Keratinocyte (primary cell): ENCODE measurements at regions not wholly inside any gene's neighbourhood (a gene's known extent, or its start where the extent isn't known, plus 50 kb on each side); places are given as distances from the start of the nearest gene placed in this dataset.

Experiments
- DNase-seq: peaks from one replicate; pipeline ENCODE4 v3.0.0-alpha.2; 2011; ENCODE audit warnings: low read depth, missing footprints, low spot score
- FAIRE-seq: peaks from 2 replicates; lab custom pipeline; 2011; peaks lifted over from hg19 to GRCh38; lab: Jason Lieb, UNC
- H2AFZ ChIP-seq: 2 replicates; pipeline ENCODE4 v1.6.0; 2012; ENCODE audit warnings: low read length, control low read depth, inconsistent platforms; ENCODE audit not compliant: control insufficient read depth
- H3K27ac ChIP-seq: 2 replicates; pipeline ENCODE4 v1.5.1; 2011; ENCODE audit warnings: low read length; ENCODE audit not compliant: control insufficient read depth, insufficient read depth
- H3K27me3 ChIP-seq: 3 replicates; pipeline ENCODE4 v1.6.0; 2011; ENCODE audit warnings: low read length; ENCODE audit not compliant: control insufficient read depth, insufficient read depth; ENCODE audit errors: extremely low read depth
- H3K36me3 ChIP-seq, 2 experiments: 2 replicates in 1 of 2; 3 replicates in 1 of 2; pipeline ENCODE4 v1.5.1; 2011; ENCODE audit warnings: low read length in 2 of 2, mild to moderate bottlenecking in 1 of 2; ENCODE audit not compliant: control insufficient read depth in 2 of 2, insufficient read depth in 2 of 2; ENCODE audit errors: extremely low read depth in 1 of 2
- H3K4me1 ChIP-seq: 3 replicates; pipeline ENCODE4 v1.5.1; 2011; ENCODE audit warnings: low read length; ENCODE audit not compliant: control insufficient read depth, insufficient read depth; ENCODE audit errors: extremely low read depth
- H3K4me2 ChIP-seq: 3 replicates; pipeline ENCODE4 v1.6.0; 2011; ENCODE audit warnings: low read depth, low read length; ENCODE audit not compliant: control insufficient read depth, insufficient read depth; ENCODE audit errors: extremely low read depth
- H3K4me3 ChIP-seq, 3 experiments: fragments of 200-600 bp in 1 of 3; sonication (generic) in 1 of 3; 2 replicates in 2 of 3; 3 replicates in 1 of 3; pipeline ENCODE4 v1.5.1; 2011 to 2016; ENCODE audit warnings: low read length in 3 of 3, mild to moderate bottlenecking in 3 of 3, control low read depth in 2 of 3, inconsistent platforms in 1 of 3, low read depth in 1 of 3, mixed read lengths in 1 of 3, mixed run types in 1 of 3, moderate library complexity in 1 of 3; ENCODE audit not compliant: control insufficient read depth in 2 of 3, insufficient read depth in 2 of 3; ENCODE audit errors: extremely low read depth in 1 of 3
- H3K79me2 ChIP-seq: 2 replicates; pipeline ENCODE4 v1.6.0; 2012; ENCODE audit warnings: low read length; ENCODE audit not compliant: control insufficient read depth, insufficient read depth
- H3K9ac ChIP-seq: 3 replicates; pipeline ENCODE4 v1.6.0; 2011; ENCODE audit warnings: low read length; ENCODE audit not compliant: control insufficient read depth, insufficient read depth; ENCODE audit errors: extremely low read depth
- H3K9me1 ChIP-seq: 3 replicates; pipeline ENCODE4 v1.6.0; 2011; ENCODE audit warnings: low read length; ENCODE audit not compliant: control insufficient read depth, insufficient read depth; ENCODE audit errors: extremely low read depth
- H3K9me3 ChIP-seq: 2 replicates; pipeline ENCODE4 v1.5.1; 2012; ENCODE audit warnings: low read depth, low read length; ENCODE audit not compliant: control insufficient read depth
- H4K20me1 ChIP-seq: 3 replicates; pipeline ENCODE4 v1.6.0; 2011; ENCODE audit warnings: low read length; ENCODE audit not compliant: control insufficient read depth, insufficient read depth; ENCODE audit errors: extremely low read depth
- EZH2 ChIP-seq: IDR thresholded peaks from one replicate; pipeline ENCODE4 v1.6.1; 2012; ENCODE audit warnings: inconsistent platforms, mild to moderate bottlenecking, low read length, moderate library complexity
- dilution Hi-C: fragments of 300-500 bp; cut with MboI; formaldehyde crosslinking; loops from one replicate; pipeline ENCODE4 v1.7.0; 2020; ENCODE audit warnings: low sequenced_read_pairs; ENCODE audit not compliant: extremely low pct_ligation_motif_present
- small RNA-seq, 3 experiments: library from RNA; depleted of rRNA; stranded (forward); fragments of <200 nt; gene quantifications; one replicate each; pipeline ENCODE3, GENCODE V24; 2012; ENCODE audit warnings: low read depth in 3 of 3, low replicate concordance in 1 of 3; ENCODE audit not compliant: insufficient read length in 3 of 3
- TF ChIP-seq, protein P1 (sequence below), 3 experiments: IDR thresholded peaks in 1 of 3; conservative IDR thresholded peaks in 1 of 3; optimal IDR thresholded peaks in 1 of 3; 2 replicates in 2 of 3; 3 replicates in 1 of 3; pipeline versions ENCODE3 to v1.5.1; 2011; ENCODE audit warnings: low read length in 3 of 3, mild to moderate bottlenecking in 3 of 3, moderate library complexity in 2 of 3, control low read depth in 1 of 3, inconsistent platforms in 1 of 3; ENCODE audit not compliant: insufficient read depth in 2 of 3; ENCODE audit errors: extremely low read depth in 1 of 3

DNA sequence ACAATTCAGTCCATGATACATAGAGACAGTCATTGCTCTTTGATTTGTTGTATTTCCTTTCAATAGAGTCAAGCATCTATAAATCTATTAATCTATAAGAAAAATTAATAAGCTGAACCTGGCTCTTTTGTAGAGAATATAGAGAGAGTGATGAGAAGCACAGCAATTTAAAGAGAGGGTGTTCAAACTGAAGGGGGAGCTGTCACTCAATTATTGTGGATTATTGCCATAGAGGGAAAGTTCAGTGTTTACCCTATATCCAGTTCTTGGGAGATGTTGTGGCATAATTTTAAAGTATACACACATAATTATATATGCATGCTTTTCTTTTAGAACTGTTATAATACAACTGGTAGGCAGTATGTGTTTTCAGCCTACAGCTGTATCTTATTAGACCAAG lies 1469.0 kb upstream of the PABPC4L start:
- no peaks in the 10 kb centered on the region for H3K4me1 ChIP-seq
- TF ChIP-seq, protein P1, sequence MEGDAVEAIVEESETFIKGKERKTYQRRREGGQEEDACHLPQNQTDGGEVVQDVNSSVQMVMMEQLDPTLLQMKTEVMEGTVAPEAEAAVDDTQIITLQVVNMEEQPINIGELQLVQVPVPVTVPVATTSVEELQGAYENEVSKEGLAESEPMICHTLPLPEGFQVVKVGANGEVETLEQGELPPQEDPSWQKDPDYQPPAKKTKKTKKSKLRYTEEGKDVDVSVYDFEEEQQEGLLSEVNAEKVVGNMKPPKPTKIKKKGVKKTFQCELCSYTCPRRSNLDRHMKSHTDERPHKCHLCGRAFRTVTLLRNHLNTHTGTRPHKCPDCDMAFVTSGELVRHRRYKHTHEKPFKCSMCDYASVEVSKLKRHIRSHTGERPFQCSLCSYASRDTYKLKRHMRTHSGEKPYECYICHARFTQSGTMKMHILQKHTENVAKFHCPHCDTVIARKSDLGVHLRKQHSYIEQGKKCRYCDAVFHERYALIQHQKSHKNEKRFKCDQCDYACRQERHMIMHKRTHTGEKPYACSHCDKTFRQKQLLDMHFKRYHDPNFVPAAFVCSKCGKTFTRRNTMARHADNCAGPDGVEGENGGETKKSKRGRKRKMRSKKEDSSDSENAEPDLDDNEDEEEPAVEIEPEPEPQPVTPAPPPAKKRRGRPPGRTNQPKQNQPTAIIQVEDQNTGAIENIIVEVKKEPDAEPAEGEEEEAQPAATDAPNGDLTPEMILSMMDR (optimal IDR thresholded peaks at IDR 0.05 in 1 of 3, IDR thresholded peaks at IDR 0.05 in 1 of 3, conservative IDR thresholded peaks at IDR 0.05 in 1 of 3; ENCODE audit: extremely low read depth in 1 of 3, insufficient read depth in 2 of 3, low read length in 3 of 3) = no peak
- TF ChIP-seq EZH2 = no peak
- H3K27me3 ChIP-seq = no peaks in the 10 kb centered on the region
- no peak overlapping the region for H3K27ac ChIP-seq
- no peak overlapping the region for H3K9ac ChIP-seq
- FAIRE-seq (no peak), DNase-seq (no peak)
- no peaks in the 10 kb centered on the region for H3K79me2 ChIP-seq
- dilution Hi-C loops = no loop called here
- no peak overlapping the region for H3K4me2 ChIP-seq
- H3K4me3 ChIP-seq = no peak overlapping the region
- H3K36me3 ChIP-seq = no peaks in the 10 kb centered on the region
- H4K20me1 ChIP-seq = no peaks in the 10 kb centered on the region
- H3K9me1 ChIP-seq = no peaks in the 10 kb centered on the region
- no peak overlapping the region for H2AFZ ChIP-seq
- no peaks in the 10 kb centered on the region for H3K9me3 ChIP-seq

Small RNA genes lying in the stretch of these regions (small RNA-seq; reads per million reads assigned to genes)
- gene RNU1-89P (0.07 to 0.67 (median 0.25) reads per million in 3 experiments), gene SERF1AP1 (0 reads per million in 3 experiments)
